KMS-11 (cell line): ENCODE measurements at regions not wholly inside any gene's neighbourhood (a gene's known extent, or its start where the extent isn't known, plus 50 kb on each side); places are given as distances from the start of the nearest gene placed in this dataset.

Experiments used
- H2AFZ ChIP-seq: fragments of 200-600 bp; sonication (generic); 2 replicates; pipeline ENCODE4 v1.6.1; 2016; ENCODE audit warnings: antibody characterized with exemption, mixed run types, low read depth
- H3K27ac ChIP-seq: fragments of 200-600 bp; sonication (generic); 2 replicates; pipeline ENCODE4 v1.6.1; 2016; ENCODE audit warnings: mild to moderate bottlenecking, mixed run types
- H3K27me3 ChIP-seq: fragments of 200-600 bp; sonication (generic); 2 replicates; pipeline ENCODE4 v1.6.1; 2017; ENCODE audit warnings: mild to moderate bottlenecking, low read depth, mixed run types, moderate library complexity; ENCODE audit not compliant: insufficient read depth
- H3K36me3 ChIP-seq: fragments of 200-600 bp; sonication (generic); 2 replicates; pipeline ENCODE4 v1.6.1; 2017; ENCODE audit warnings: mild to moderate bottlenecking, mixed run types; ENCODE audit not compliant: insufficient read depth
- H3K4me1 ChIP-seq: fragments of 200-600 bp; sonication (generic); 2 replicates; pipeline ENCODE4 v1.6.1; 2016; ENCODE audit warnings: mild to moderate bottlenecking, low read depth, mixed run types; ENCODE audit not compliant: poor library complexity, severe bottlenecking
- H3K4me2 ChIP-seq: fragments of 200-600 bp; sonication (generic); 2 replicates; pipeline ENCODE4 v1.7.0; 2016; ENCODE audit warnings: mild to moderate bottlenecking, mixed run types
- H3K4me3 ChIP-seq: fragments of 200-600 bp; sonication (generic); IDR thresholded peaks from 2 replicates; pipeline ENCODE4 v1.6.1; 2017; ENCODE audit warnings: low read depth, low read length, mixed read lengths; ENCODE audit not compliant: insufficient read depth
- H3K79me2 ChIP-seq: fragments of 200-600 bp; sonication (generic); 2 replicates; pipeline ENCODE4 v1.6.1; 2016; ENCODE audit warnings: low read depth, mixed run types; ENCODE audit not compliant: insufficient read depth
- H3K9ac ChIP-seq: fragments of 200-600 bp; sonication (generic); 2 replicates; pipeline ENCODE4 v1.6.1; 2016; ENCODE audit warnings: mild to moderate bottlenecking, mixed run types
- H4K20me1 ChIP-seq: fragments of 200-600 bp; sonication (generic); 2 replicates; pipeline ENCODE4 v1.6.1; 2016; ENCODE audit warnings: mild to moderate bottlenecking, mixed run types; ENCODE audit not compliant: insufficient read depth
- CTCF ChIP-seq: fragments of 200-600 bp; sonication (generic); conservative IDR thresholded peaks from 2 replicates; pipeline ENCODE4 v1.6.1; 2017; ENCODE audit warnings: low read depth, mild to moderate bottlenecking, antibody characterized with exemption, low read length, moderate library complexity, mixed read lengths

DNA sequence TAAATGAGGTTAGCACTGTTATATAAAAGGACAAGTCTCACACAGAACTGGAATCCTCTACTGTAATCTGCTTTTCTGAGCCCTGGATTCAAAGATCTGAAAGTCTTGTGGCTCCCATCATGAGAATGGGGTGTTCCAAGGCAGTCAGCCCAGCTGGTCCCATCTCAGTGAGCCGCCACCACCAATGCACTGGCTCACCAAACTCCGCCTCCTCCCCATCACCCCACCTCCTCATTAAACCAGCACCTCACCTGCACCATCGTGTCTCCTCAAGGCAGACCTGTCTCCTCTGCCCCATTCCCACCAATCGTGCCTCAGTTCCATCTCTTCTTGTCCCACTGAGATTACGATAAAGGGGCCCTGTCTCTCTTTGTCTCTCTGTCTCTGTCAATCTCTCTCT, 166.7 kb downstream of the USP12 start:
- Histone ChIP-seq H3K27ac (no peak overlapping the region), H3K4me3 (no peak overlapping the region), H3K79me2 (no peaks in the 10 kb centered on the region), H3K9ac (no peak overlapping the region), H3K4me1 (no peaks in the 10 kb centered on the region), H4K20me1 (no peaks in the 10 kb centered on the region), H3K36me3 (no peaks in the 10 kb centered on the region), H2AFZ (no peak overlapping the region), H3K4me2 (no peak overlapping the region), H3K27me3 (no peaks in the 10 kb centered on the region)
- TF ChIP-seq CTCF = no peak

GRCh38 chr13:27004326-27004725, 167.3 kb downstream of the USP12 start:
- no peak for TF ChIP-seq CTCF
- Histone ChIP-seq H3K4me3 (no peak overlapping the region), H3K27ac (no peak overlapping the region)

DNA sequence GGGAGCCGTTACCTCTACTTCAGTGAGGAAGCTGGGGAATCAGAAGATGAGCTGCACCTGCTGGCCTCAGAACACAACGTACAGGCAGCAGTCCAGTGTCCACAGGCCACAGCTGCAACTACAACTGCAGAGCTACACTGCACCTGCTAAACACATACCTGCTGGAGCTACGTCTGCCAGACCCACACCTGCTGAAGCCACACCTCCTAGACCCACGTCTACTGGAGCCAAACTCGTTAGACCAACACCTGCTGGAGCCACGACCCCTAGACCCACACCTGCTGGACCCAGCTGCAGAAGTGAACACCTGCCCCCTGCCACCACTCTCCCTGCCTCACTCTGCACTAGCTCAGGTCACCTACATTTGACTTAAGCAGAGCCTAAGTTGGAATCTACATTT, 169.9 kb downstream of the USP12 start:
- Histone ChIP-seq H3K4me3 (no peak overlapping the region), H4K20me1 (no peaks in the 10 kb centered on the region), H3K27ac (no peak overlapping the region), H3K27me3 (no peaks in the 10 kb centered on the region), H3K9ac (no peak overlapping the region), H3K36me3 (no peaks in the 10 kb centered on the region), H3K79me2 (no peaks in the 10 kb centered on the region), H3K4me1 (no peaks in the 10 kb centered on the region), H2AFZ (no peak overlapping the region), H3K4me2 (no peak overlapping the region)
- no peak for TF ChIP-seq CTCF

More at GRCh38 chr13:27004326-27004725, 167.3 kb downstream of the USP12 start:
- no peaks in the 10 kb centered on the region for H3K79me2 ChIP-seq
- H3K27me3 ChIP-seq = no peaks in the 10 kb centered on the region
- no peaks in the 10 kb centered on the region for H3K36me3 ChIP-seq
- no peak overlapping the region for H3K4me2 ChIP-seq
- no peak overlapping the region for H2AFZ ChIP-seq
- H4K20me1 ChIP-seq = no peaks in the 10 kb centered on the region
- no peak overlapping the region for H3K9ac ChIP-seq
- no peaks in the 10 kb centered on the region for H3K4me1 ChIP-seq

GRCh38 chr13:27000686-27001085, 170.9 kb downstream of the USP12 start:
- Histone ChIP-seq H3K36me3 (no peaks in the 10 kb centered on the region), H3K4me2 (no peak overlapping the region), H2AFZ (no peak overlapping the region), H3K27me3 (no peaks in the 10 kb centered on the region), H3K4me1 (no peaks in the 10 kb centered on the region), H3K4me3 (no peak overlapping the region), H3K27ac (no peak overlapping the region), H3K9ac (no peak overlapping the region), H3K79me2 (no peaks in the 10 kb centered on the region), H4K20me1 (no peaks in the 10 kb centered on the region)
- TF ChIP-seq CTCF = no peak
